ENCODE measurements at regions not wholly inside any gene's neighbourhood (a gene's known extent, or its start where the extent isn't known, plus 50 kb on each side); places are given as distances from the start of the nearest gene placed in this dataset.
"Not testable (repeated sequence)": the region's sequence is repeated elsewhere in the genome, so short reads cannot be mapped to it uniquely, and the experiment has no call there.

- POLR2A ChIA-PET = no interaction called here
- no peak overlapping the region for H3K4me3 Mint-ChIP-seq
- peaks cover 0 to 6% (median 0%) of the 10 kb centered on the region in 4 donors for H3K4me1 Mint-ChIP-seq
- no peaks in the 10 kb centered on the region for H3K9me3 Mint-ChIP-seq
- H3K27me3 Mint-ChIP-seq = peaks cover 6 to 54% (median 24%) of the 10 kb centered on the region in 5 donors
- no peaks in the 10 kb centered on the region for H3K36me3 Mint-ChIP-seq
- ATAC-seq (no peak), DNase-seq (no peak)
- H3K27ac Mint-ChIP-seq = no peak overlapping the region
Observed at GRCh38 chr9:113673726-113674125, 202.4 kb upstream of the ZNF618 start.

GRCh38 chr9:113674436-113674835, 201.7 kb upstream of the ZNF618 start:
- no peak overlapping the region for H3K4me3 Mint-ChIP-seq
- no peaks in the 10 kb centered on the region for H3K36me3 Mint-ChIP-seq
- ATAC-seq (no peak), DNase-seq (no peak)
- POLR2A ChIA-PET = no interaction called here
- no peaks in the 10 kb centered on the region for H3K9me3 Mint-ChIP-seq
- H3K4me1 Mint-ChIP-seq = peaks cover 0 to 6% (median 0%) of the 10 kb centered on the region in 4 donors
- H3K27me3 Mint-ChIP-seq = peaks cover 6 to 61% (median 26%) of the 10 kb centered on the region in 5 donors
- H3K27ac Mint-ChIP-seq = no peak overlapping the region

- ATAC-seq = no peak
- H3K4me1 Mint-ChIP-seq = peaks cover 0 to 6% (median 0%) of the 10 kb centered on the region in 4 donors
- H3K27me3 Mint-ChIP-seq = peaks cover 6 to 72% (median 26%) of the 10 kb centered on the region in 5 donors
- H3K4me3 Mint-ChIP-seq = no peak overlapping the region
- no peak overlapping the region for H3K27ac Mint-ChIP-seq
- DNase-seq = no peak
- no peaks in the 10 kb centered on the region for H3K36me3 Mint-ChIP-seq
- no peaks in the 10 kb centered on the region for H3K9me3 Mint-ChIP-seq
- POLR2A ChIA-PET = no interaction called here
Observed at GRCh38 chr9:113675475-113675941, 200.6 kb upstream of the ZNF618 start.

- DNase-seq (no peak), ATAC-seq (no peak)
- Mint-ChIP-seq H3K27me3 (peaks cover 9 to 87% (median 35%) of the 10 kb centered on the region in 5 donors), H3K4me3 (no peak overlapping the region), H3K36me3 (no peaks in the 10 kb centered on the region), H3K9me3 (no peaks in the 10 kb centered on the region), H3K4me1 (peaks cover 0 to 6% (median 0%) of the 10 kb centered on the region in 4 donors), H3K27ac (no peak overlapping the region)
- POLR2A ChIA-PET = no interaction called here
Observed at GRCh38 chr9:113677057-113677456, 199.1 kb upstream of the ZNF618 start.

GRCh38 chr9:113677569-113677968, 198.5 kb upstream of the ZNF618 start:
- peaks cover 0 to 9% (median 1%) of the 10 kb centered on the region in 4 donors for H3K4me1 Mint-ChIP-seq
- H3K4me3 Mint-ChIP-seq = no peak overlapping the region
- no peaks in the 10 kb centered on the region for H3K9me3 Mint-ChIP-seq
- POLR2A ChIA-PET = no interaction called here
- no peak for DNase-seq
- ATAC-seq = no peak
- no peak overlapping the region for H3K27ac Mint-ChIP-seq
- no peaks in the 10 kb centered on the region for H3K36me3 Mint-ChIP-seq
- peaks cover 9 to 92% (median 36%) of the 10 kb centered on the region in 5 donors for H3K27me3 Mint-ChIP-seq

- no peak overlapping the region for H3K27ac Mint-ChIP-seq
- H3K9me3 Mint-ChIP-seq = no peaks in the 10 kb centered on the region
- ATAC-seq (no peak), DNase-seq (no peak)
- H3K4me1 Mint-ChIP-seq = peaks cover 0 to 9% (median 1%) of the 10 kb centered on the region in 4 donors
- H3K4me3 Mint-ChIP-seq = no peak overlapping the region
- H3K27me3 Mint-ChIP-seq = peaks cover 12 to 90% (median 39%) of the 10 kb centered on the region in 5 donors
- no peaks in the 10 kb centered on the region for H3K36me3 Mint-ChIP-seq
- POLR2A ChIA-PET = no interaction called here
Observed at GRCh38 chr9:113678119-113678858, 197.8 kb upstream of the ZNF618 start.

- POLR2A ChIA-PET = no interaction called here
- Mint-ChIP-seq H3K9me3 (no peaks in the 10 kb centered on the region), H3K27ac (no peak overlapping the region), H3K4me3 (no peak overlapping the region), H3K36me3 (no peaks in the 10 kb centered on the region), H3K27me3 (peaks cover 10 to 90% (median 40%) of the 10 kb centered on the region in 5 donors), H3K4me1 (peaks cover 0 to 9% (median 1%) of the 10 kb centered on the region in 4 donors)
- ATAC-seq (no peak), DNase-seq (no peak)
Observed at GRCh38 chr9:113678859-113679256, 197.3 kb upstream of the ZNF618 start.

- H3K9me3 Mint-ChIP-seq = peaks cover 0 to 2% (median 0%) of the 10 kb centered on the region in 9 donors
- no peak for ATAC-seq
- POLR2A ChIA-PET = no interaction called here
- DNase-seq = peak in 5 of 10 donors; percentile 4 to 28 (median 22)
- H3K27ac Mint-ChIP-seq = no peak overlapping the region
- no peaks in the 10 kb centered on the region for H3K36me3 Mint-ChIP-seq
- H3K4me3 Mint-ChIP-seq = no peak overlapping the region
- peaks cover 24 to 92% (median 50%) of the 10 kb centered on the region in 5 donors for H3K27me3 Mint-ChIP-seq
- H3K4me1 Mint-ChIP-seq = peaks cover 0 to 8% (median 2%) of the 10 kb centered on the region in 4 donors
Observed at GRCh38 chr9:113682297-113682771, 193.8 kb upstream of the ZNF618 start.

GRCh38 chr9:113685636-113686035, 190.5 kb upstream of the ZNF618 start:
- not testable (repeated sequence) for H3K9me3 Mint-ChIP-seq, H3K4me1 Mint-ChIP-seq, H3K36me3 Mint-ChIP-seq, DNase-seq, ATAC-seq, H3K27ac Mint-ChIP-seq
- H3K4me3 Mint-ChIP-seq = peak overlapping the region in 1 of 10 donors; percentile 38
- H3K27me3 Mint-ChIP-seq = peaks cover 29 to 74% (median 52%) of the 10 kb centered on the region in 5 donors
- POLR2A ChIA-PET = interaction anchor here (0.6 kb wide), 1 partner anchor 426 kb away, joined by 6 read pairs; no protein-coding TSS in a partner anchor

- POLR2A ChIA-PET = no interaction called here
- H3K36me3 Mint-ChIP-seq = no peaks in the 10 kb centered on the region
- peaks cover 31 to 65% (median 50%) of the 10 kb centered on the region in 5 donors for H3K27me3 Mint-ChIP-seq
- DNase-seq = no peak
- peak overlapping the region in 1 of 10 donors; percentile 34 for H3K4me3 Mint-ChIP-seq
- peaks cover 0 to 8% (median 4%) of the 10 kb centered on the region in 4 donors for H3K4me1 Mint-ChIP-seq
- H3K27ac Mint-ChIP-seq = no peak overlapping the region
- ATAC-seq = no peak
- peaks cover 0 to 2% (median 0%) of the 10 kb centered on the region in 9 donors for H3K9me3 Mint-ChIP-seq
Observed at GRCh38 chr9:113687107-113687679, 188.9 kb upstream of the ZNF618 start.

- DNase-seq = no peak
- POLR2A ChIA-PET = no interaction called here
- H3K4me1 Mint-ChIP-seq = peaks cover 0 to 5% (median 3%) of the 10 kb centered on the region in 4 donors
- ATAC-seq = no peak
- H3K4me3 Mint-ChIP-seq = peak overlapping the region in 2 of 10 donors; percentile 16 to 34
- H3K27me3 Mint-ChIP-seq = peaks cover 33 to 67% (median 53%) of the 10 kb centered on the region in 5 donors
- no peak overlapping the region for H3K27ac Mint-ChIP-seq
- H3K36me3 Mint-ChIP-seq = no peaks in the 10 kb centered on the region
- H3K9me3 Mint-ChIP-seq = peaks cover 0 to 2% (median 0%) of the 10 kb centered on the region in 9 donors
Observed at GRCh38 chr9:113687680-113688371, 188.3 kb upstream of the ZNF618 start.

- Mint-ChIP-seq H3K27me3 (peaks cover 30 to 63% (median 52%) of the 10 kb centered on the region in 5 donors), H3K4me3 (no peak overlapping the region), H3K9me3 (peaks cover 0 to 12% (median 0%) of the 10 kb centered on the region in 9 donors), H3K27ac (no peak overlapping the region), H3K4me1 (peaks cover 7 to 10% (median 9%) of the 10 kb centered on the region in 4 donors), H3K36me3 (no peaks in the 10 kb centered on the region)
- POLR2A ChIA-PET = no interaction called here
- ATAC-seq = no peak
- DNase-seq = no peak
Observed at GRCh38 chr9:113690055-113690740, 185.9 kb upstream of the ZNF618 start.
